ENCODE measurements at regions not wholly inside any gene's neighbourhood (a gene's known extent, or its start where the extent isn't known, plus 50 kb on each side); places are given as distances from the start of the nearest gene placed in this dataset.

- TF ChIP-seq POLR2A (IDR thresholded peaks at IDR 0.05; ENCODE audit: borderline replicate concordance, extremely low read depth, insufficient read depth, insufficient read length), result no peak
- TF ChIP-seq CTCF (IDR thresholded peaks at IDR 0.05 in 2 of 3, conservative IDR thresholded peaks at IDR 0.05 in 1 of 3; ENCODE audit: borderline replicate concordance in 1 of 3, insufficient read depth in 1 of 3, low read depth in 2 of 3, low read length in 2 of 3), result no peak
- TF ChIP-seq ATF3 (IDR thresholded peaks at IDR 0.05), result no peak
- no peak for TF ChIP-seq EZH2phosphoT487 (IDR thresholded peaks at IDR 0.05; ENCODE audit: borderline replicate concordance)
- no peak for TF ChIP-seq POLR2AphosphoS5 (IDR thresholded peaks at IDR 0.05; ENCODE audit: low read depth, low read length)
Observed at GRCh38 chr13:73910733-73911132, 223.5 kb downstream of the KLF12 start.

Measured in HCT116 (cell line).